Common myeloid progenitor, CD34-positive (primary cell): ENCODE measurements at regions not wholly inside any gene's neighbourhood (a gene's known extent, or its start where the extent isn't known, plus 50 kb on each side); places are given as distances from the start of the nearest gene placed in this dataset.

ENCODE experiments used
- CTCF ChIA-PET: fragments of 350-600 bp; sonication (Branson Sonifier 250); formaldehyde crosslinking; loops from one replicate; lab custom pipeline; 2021; ENCODE audit warnings: antibody characterized with exemption; lab: Charles Lee
- POLR2A ChIA-PET: fragments of 350-600 bp; sonication (Branson Sonifier 250); formaldehyde crosslinking; loops from one replicate; lab custom pipeline; 2021; ENCODE audit warnings: antibody characterized with exemption; lab: Charles Lee
- DNase-seq, 3 donors: peaks; one replicate each; pipeline versions ENCODE4 v3.0.0 to v3.0.0-alpha.2; 2013
- H3K27ac ChIP-seq, 2 experiments: 1 replicate in 1 of 2; 2 replicates in 1 of 2; pipeline ENCODE4 v1.7.0; 2013; ENCODE audit warnings: inconsistent platforms in 2 of 2, low read length in 2 of 2, mild to moderate bottlenecking in 2 of 2, low read depth in 1 of 2, moderate library complexity in 1 of 2; ENCODE audit not compliant: severe bottlenecking in 2 of 2, insufficient read depth in 1 of 2, poor library complexity in 1 of 2
- H3K27me3 ChIP-seq, 5 experiments: replicated peaks in 2 of 5; 1 replicate in 3 of 5; 2 replicates in 2 of 5; pipeline versions ENCODE4 v1.6.1 to v1.7.0; 2013; ENCODE audit warnings: low read length in 4 of 5, mild to moderate bottlenecking in 2 of 5, moderate library complexity in 2 of 5, inconsistent platforms in 1 of 5; ENCODE audit not compliant: insufficient read depth in 5 of 5, control insufficient read depth in 4 of 5
- H3K36me3 ChIP-seq, 4 experiments: 1 replicate in 2 of 4; 2 replicates in 2 of 4; pipeline versions ENCODE4 v1.6.1 to v1.7.0; 2013; ENCODE audit warnings: low read length in 3 of 4, control low read depth in 1 of 4, mild to moderate bottlenecking in 1 of 4; ENCODE audit not compliant: control insufficient read depth in 4 of 4, insufficient read depth in 4 of 4
- H3K4me1 ChIP-seq, 4 experiments: 1 replicate in 3 of 4; 2 replicates in 1 of 4; pipeline versions ENCODE4 v1.6.1 to v1.7.1; 2013; ENCODE audit warnings: low read length in 3 of 4, mild to moderate bottlenecking in 3 of 4, control low read depth in 1 of 4, inconsistent platforms in 1 of 4, moderate library complexity in 1 of 4; ENCODE audit not compliant: control insufficient read depth in 4 of 4, insufficient read depth in 4 of 4; ENCODE audit errors: control extremely low read depth in 1 of 4
- H3K4me3 ChIP-seq, 7 experiments: 1 replicate in 4 of 7; 2 replicates in 3 of 7; pipeline versions ENCODE4 v1.5.1 to v1.7.0; 2013; ENCODE audit warnings: mild to moderate bottlenecking in 7 of 7, low read length in 6 of 7, moderate library complexity in 6 of 7, inconsistent platforms in 2 of 7, low read depth in 2 of 7, control low read depth in 1 of 7; ENCODE audit not compliant: insufficient read depth in 4 of 7, control insufficient read depth in 1 of 7; ENCODE audit errors: extremely low read depth in 1 of 7
- H3K9me3 ChIP-seq, 5 experiments: 1 replicate in 4 of 5; 2 replicates in 1 of 5; pipeline versions ENCODE4 v1.6.1 to v1.7.1; 2013; ENCODE audit warnings: low read length in 4 of 5, mild to moderate bottlenecking in 2 of 5, inconsistent platforms in 1 of 5, low read depth in 1 of 5, moderate library complexity in 1 of 5; ENCODE audit not compliant: control insufficient read depth in 4 of 5, insufficient read depth in 2 of 5; ENCODE audit errors: control extremely low read depth in 1 of 5
- WGBS: methylation state at CpG from one replicate; pipeline ENCODE4 v1.1.5; 2013; ENCODE audit not compliant: insufficient coverage; 5-methylcytosine and 5-hydroxymethylcytosine counted together

- H3K36me3 ChIP-seq = no peaks in the 10 kb centered on the region
- H3K9me3 ChIP-seq = peaks cover 1 to 17% (median 10%) of the 10 kb centered on the region in 5 experiments
- H3K4me1 ChIP-seq = no peaks in the 10 kb centered on the region
- H3K4me3 ChIP-seq = no peak overlapping the region
- POLR2A ChIA-PET = no interaction called here
- H3K27ac ChIP-seq = no peak overlapping the region
- no CpG with 5 or more reads among the region's 3 CpGs for WGBS
- CTCF ChIA-PET = interaction anchor here (1.3 kb wide), 1 partner anchor 45 kb away, joined by 3 read pairs; no protein-coding TSS in a partner anchor
- peaks cover 0 to 22% (median 4%) of the 10 kb centered on the region in 5 experiments for H3K27me3 ChIP-seq
- no peak for DNase-seq
These were observed 128.2 kb downstream of the SLC38A6 start for GRCh38 chr14:61109288-61109687.

DNA sequence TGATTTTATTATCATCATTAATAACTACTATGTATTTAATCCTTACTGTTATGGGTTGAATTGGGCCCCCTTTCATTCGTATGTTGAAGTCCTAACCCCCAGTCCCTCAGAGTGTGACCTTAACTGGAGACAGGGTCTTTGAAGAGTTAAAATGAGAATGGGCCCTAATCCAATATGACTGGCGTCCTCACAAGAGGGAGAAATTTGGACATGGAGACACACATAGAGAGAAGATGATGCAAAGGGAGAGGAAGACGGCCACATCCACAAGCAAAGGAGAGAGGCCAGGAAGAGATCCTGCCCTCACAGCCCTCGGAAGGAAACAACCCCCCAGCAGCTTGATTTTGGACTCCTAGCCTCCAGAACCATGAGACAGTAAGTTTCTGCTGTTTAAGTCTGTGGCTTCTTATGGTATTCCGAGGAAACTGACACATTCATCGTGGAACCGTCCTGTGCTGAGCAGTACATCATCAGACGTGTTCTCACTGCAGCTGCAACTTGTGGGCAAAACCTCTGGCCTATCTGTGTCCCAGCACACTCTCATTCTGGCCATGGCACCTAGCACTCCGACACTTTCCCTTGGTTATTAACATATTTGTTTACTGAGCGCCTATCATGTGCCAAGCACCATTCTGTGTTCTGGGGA, 127.6 kb downstream of the SLC38A6 start:
- Histone ChIP-seq H3K4me1 (peaks cover 0 to 6% (median 2%) of the 10 kb centered on the region in 4 experiments), H3K36me3 (no peaks in the 10 kb centered on the region), H3K27ac (no peak overlapping the region), H3K4me3 (no peak overlapping the region), H3K27me3 (peaks cover 0 to 22% (median 4%) of the 10 kb centered on the region in 5 experiments), H3K9me3 (peaks cover 0 to 11% (median 3%) of the 10 kb centered on the region in 5 experiments)
- DNase-seq = no peak
- whole genome bisulfite sequencing = 94% methylated on average over 8 of the region's 10 CpGs
- POLR2A ChIA-PET = no interaction called here
- CTCF ChIA-PET = interaction anchor here (1.3 kb wide), 1 partner anchor 46 kb away, joined by 3 read pairs; no protein-coding TSS in a partner anchor

GRCh38 chr14:61107869-61108493, 126.9 kb downstream of the SLC38A6 start:
- 93% methylated on average over 5 of the region's 6 CpGs for WGBS
- Histone ChIP-seq H3K4me1 (peaks cover 0 to 13% (median 5%) of the 10 kb centered on the region in 4 experiments), H3K27me3 (peaks cover 0 to 22% (median 4%) of the 10 kb centered on the region in 5 experiments), H3K36me3 (no peaks in the 10 kb centered on the region), H3K4me3 (no peak overlapping the region), H3K9me3 (peaks cover 0 to 7% (median 0%) of the 10 kb centered on the region in 5 experiments), H3K27ac (no peak overlapping the region)
- no peak for DNase-seq
- CTCF ChIA-PET = no interaction called here
- POLR2A ChIA-PET = no interaction called here

DNA sequence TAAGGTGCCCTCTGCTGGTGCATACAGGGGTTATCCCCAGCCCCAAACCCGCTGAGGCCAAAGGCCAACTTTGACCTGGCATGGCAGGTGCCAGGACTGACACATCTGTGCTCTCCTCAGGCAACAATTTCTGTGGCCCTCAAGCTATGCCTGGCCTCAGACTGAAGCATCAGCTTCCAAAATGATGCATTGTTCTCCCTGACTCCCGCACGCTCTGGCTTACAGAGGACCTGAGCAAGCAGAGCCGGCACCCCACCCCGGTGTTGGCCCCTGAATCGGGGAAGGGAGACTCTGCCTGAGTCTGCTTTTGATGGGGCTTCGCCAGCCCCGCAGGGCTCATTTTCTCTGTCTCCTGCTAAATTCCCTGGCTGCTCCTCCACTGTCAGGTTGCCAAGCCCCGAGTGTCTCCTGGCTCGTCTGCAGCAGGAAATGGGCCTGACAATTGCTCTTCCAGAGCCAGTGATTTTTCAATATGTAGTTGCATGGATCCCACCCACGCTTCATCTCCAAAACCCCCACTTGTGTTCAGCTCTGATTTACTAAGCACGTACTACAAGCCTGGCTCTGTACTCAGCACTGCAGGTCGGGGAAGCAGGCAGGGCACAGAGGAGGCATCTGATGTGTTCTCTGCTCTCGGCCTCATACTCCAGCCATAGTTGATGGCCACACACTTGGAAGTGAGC, 126.1 kb downstream of the SLC38A6 start:
- ChIA-PET CTCF (no interaction called here), POLR2A (no interaction called here)
- no peak overlapping the region for H3K27ac ChIP-seq
- H3K27me3 ChIP-seq = peaks cover 0 to 13% (median 4%) of the 10 kb centered on the region in 5 experiments
- peaks cover 6 to 22% (median 14%) of the 10 kb centered on the region in 4 experiments for H3K4me1 ChIP-seq
- WGBS = 99% methylated on average over 14 of the region's 14 CpGs
- H3K9me3 ChIP-seq = no peaks in the 10 kb centered on the region
- no peaks in the 10 kb centered on the region for H3K36me3 ChIP-seq
- no peak overlapping the region for H3K4me3 ChIP-seq
- no peak for DNase-seq

DNA sequence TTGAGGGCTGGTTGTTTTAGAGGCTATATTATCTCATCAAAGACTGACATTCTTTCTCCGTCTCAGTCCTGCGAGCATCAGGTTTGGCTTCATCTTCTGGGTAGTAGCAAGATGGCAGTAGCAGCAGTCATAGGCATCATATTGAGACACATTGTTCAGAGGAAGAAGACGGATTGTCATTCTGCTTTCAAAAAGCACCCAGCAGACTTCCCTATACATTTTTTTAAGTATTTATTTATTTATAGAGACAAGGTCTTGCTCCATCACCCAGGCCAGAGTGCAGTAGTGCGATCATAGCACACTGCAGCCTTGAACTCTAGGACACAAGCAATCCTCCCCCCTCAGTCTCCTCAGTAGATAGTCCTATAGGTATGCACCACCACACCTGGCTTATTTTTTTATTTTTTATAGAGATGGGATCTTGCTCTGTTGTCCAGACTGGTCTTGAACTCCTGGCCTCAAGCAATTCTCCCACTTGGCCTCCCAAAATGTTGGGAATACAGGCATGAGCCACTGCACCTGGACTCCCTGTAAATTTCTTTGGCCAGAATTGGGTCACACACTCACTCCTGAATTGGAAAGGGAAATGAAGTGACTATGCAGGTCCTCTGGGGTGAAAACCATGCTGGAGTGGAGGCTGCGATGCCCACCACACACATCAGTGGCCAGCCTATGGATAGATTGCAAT, 125.4 kb downstream of the SLC38A6 start:
- Histone ChIP-seq H3K4me3 (no peak overlapping the region), H3K9me3 (no peaks in the 10 kb centered on the region), H3K36me3 (no peaks in the 10 kb centered on the region), H3K4me1 (peaks cover 10 to 29% (median 20%) of the 10 kb centered on the region in 4 experiments), H3K27ac (no peak overlapping the region), H3K27me3 (peaks cover 0 to 8% (median 2%) of the 10 kb centered on the region in 5 experiments)
- POLR2A ChIA-PET = no interaction called here
- no peak for DNase-seq
- CTCF ChIA-PET = no interaction called here
- WGBS = 96% methylated on average over 4 of the region's 5 CpGs

GRCh38 chr14:61104358-61104757, 123.3 kb downstream of the SLC38A6 start:
- POLR2A ChIA-PET = no interaction called here
- peak in 2 of 3 donors; percentile 27 to 35 for DNase-seq
- Histone ChIP-seq H3K4me1 (peaks cover 10 to 30% (median 22%) of the 10 kb centered on the region in 4 experiments), H3K27ac (peak overlapping the region in 1 of 2 experiments; percentile 27), H3K36me3 (no peaks in the 10 kb centered on the region), H3K9me3 (no peaks in the 10 kb centered on the region), H3K4me3 (no peak overlapping the region), H3K27me3 (no peaks in the 10 kb centered on the region)
- CTCF ChIA-PET = interaction anchor here (0.6 kb wide), 1 partner anchor 163 kb away, joined by 3 read pairs; no protein-coding TSS in a partner anchor
- 93% methylated on average over 3 of the region's 3 CpGs for WGBS
